ENCODE measurements at regions not wholly inside any gene's neighbourhood (a gene's known extent, or its start where the extent isn't known, plus 50 kb on each side); places are given as distances from the start of the nearest gene placed in this dataset.

DNA sequence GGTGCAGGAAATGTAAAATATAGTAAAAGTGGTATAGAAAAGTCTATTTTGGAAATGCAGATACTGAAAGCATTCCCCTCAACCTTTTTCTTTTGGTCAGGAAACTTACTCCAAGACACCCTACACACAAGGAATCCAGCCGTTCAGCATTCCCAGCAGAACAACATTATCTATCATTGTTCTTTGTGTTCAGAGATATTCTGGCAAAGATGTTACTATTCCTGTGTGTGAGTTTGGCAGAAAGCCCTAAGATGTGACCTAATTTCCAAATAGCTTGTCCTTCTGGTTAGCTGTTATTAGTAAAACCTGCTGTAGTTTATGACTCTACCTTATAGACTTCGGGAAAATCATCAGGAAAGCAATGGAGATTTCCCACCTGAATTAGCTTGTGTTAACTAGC, 78.1 kb upstream of the PELI1 start:
- no peak for DNase-seq

DNA sequence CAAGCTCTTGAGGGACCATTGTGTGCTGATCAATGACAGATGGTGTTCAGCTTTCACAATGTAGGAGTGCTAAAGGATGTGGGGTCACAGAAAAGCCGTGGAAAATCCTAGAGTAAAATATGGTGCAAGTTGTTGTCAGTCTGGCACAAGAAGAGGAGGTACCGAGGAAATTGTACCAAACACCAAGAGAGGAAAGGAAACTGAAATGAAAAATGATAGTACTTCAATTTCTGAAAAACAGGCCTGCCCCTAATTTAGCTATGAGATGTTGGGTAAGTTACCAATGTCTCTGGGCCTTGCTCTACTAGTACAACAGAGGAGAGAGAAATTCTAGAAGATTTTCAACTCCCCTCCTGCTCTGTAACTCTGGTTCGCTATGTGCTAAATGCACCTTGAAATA, 78.8 kb upstream of the PELI1 start:
- DNase-seq = no peak

- no peak for DNase-seq
Measured at GRCh38 chr2:64225491-64225890, 81.3 kb upstream of the PELI1 start.

DNA sequence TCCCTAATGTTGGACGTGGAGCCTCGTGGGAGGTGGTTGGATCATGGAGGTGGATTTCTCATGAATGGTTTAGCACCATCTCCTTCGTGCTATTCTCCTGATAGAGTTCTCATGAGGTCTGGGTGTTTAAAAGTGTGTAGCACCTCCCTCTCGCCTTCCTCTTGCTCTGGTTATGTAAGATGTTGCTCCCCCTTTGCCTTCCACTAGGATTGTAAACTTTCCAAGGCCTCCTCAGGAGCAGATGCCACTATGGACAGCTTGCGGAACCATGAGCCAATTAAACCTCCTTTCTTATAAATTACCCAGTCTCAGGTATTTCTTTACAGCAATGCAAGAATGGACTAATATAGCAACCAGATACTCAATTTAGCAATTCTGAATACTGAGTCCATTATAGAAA, 82.4 kb upstream of the PELI1 start:
- DNase-seq = no peak

GRCh38 chr2:64227603-64228125, 83.4 kb upstream of the PELI1 start:
- DNase-seq = no peak

- peak; percentile 77 for DNase-seq
Measured at GRCh38 chr2:64228126-64228678, 84.0 kb upstream of the PELI1 start.

DNA sequence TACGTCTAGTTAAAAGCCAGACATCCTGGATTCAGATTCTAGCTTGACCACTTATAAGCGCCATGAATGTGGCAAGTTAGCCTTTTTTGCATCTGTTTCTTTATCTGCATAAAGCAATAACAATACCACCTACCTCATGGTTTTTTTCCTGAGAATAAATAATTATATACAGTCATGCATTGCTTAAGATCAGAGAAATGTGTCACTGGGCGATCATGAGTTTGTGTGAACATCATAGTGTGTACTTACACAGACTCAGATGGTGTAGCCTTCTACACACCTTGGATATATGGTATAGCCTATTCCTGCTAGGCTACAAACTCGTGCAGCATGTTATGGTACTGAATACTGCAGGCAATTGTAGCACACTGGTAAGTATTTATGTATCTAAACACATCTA, 84.7 kb upstream of the PELI1 start:
- DNase-seq = no peak

- no peak for DNase-seq
Measured at GRCh38 chr2:64230540-64230939, 86.3 kb upstream of the PELI1 start.

DNA sequence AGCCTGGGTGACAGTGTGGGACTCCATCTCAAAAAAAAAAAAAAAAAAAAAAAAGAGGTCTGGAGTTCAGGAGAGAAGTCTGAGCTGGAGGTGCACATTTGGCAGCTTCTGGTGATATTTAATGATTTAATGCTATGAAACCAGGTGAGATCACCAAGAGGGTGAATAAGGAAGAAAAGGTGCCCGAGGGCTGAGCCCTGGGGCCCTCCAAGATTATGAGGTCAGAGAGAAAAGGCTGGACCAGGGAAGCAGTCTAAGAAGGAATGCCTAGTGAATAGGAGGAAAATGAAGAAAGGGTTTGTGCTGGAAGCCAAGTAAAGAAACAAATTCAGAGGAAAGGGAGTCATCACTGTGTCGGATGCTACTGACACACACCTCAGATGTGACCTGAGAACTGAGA, 88.0 kb upstream of the PELI1 start:
- no peak for DNase-seq

- DNase-seq = no peak
Measured at GRCh38 chr2:64233376-64233922, 89.2 kb upstream of the PELI1 start.

DNA sequence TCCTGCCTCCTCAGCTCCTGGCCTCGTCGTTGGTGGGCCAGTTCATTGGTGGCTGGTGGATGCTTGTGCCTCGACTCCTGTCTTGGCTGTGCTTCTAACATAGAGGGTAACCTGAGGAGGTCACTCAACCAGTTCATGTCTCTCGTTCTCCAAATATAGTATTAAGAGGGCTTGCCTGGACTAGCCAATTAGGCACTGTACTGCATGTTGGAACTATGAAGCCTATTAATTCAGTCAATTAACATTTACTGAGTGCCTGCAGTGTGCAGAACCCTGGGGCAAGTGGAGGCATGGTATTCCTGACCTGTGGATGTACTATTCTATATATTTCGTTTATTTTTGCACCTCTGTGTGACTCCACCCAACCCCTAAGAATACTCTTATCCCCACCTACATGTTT, 89.9 kb upstream of the PELI1 start:
- peak; percentile 17 for DNase-seq

- no peak for DNase-seq
Measured at GRCh38 chr2:64234785-64235184, 90.6 kb upstream of the PELI1 start.

- DNase-seq = no peak
Measured at GRCh38 chr2:64237266-64237665, 93.0 kb upstream of the PELI1 start.

DNA sequence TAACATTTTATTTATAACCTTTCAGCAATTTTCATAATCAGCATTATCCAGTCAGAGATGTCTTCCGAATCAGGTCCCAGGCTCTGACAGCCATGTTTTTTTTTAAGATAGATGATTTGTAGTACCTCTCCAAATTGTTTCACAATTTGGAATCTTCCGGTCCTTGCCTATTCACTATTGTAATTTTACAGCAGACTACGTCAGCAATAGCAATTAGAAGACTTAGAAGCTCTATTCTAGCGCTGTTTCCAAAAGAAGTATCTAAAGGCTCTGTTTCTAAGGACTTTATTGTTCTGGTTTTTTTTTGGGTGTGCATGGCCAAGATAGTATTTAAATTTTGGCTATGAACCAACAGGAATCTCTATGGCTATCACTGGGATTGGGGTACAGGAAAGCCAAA, 94.6 kb upstream of the PELI1 start:
- DNase-seq = no peak

DNA sequence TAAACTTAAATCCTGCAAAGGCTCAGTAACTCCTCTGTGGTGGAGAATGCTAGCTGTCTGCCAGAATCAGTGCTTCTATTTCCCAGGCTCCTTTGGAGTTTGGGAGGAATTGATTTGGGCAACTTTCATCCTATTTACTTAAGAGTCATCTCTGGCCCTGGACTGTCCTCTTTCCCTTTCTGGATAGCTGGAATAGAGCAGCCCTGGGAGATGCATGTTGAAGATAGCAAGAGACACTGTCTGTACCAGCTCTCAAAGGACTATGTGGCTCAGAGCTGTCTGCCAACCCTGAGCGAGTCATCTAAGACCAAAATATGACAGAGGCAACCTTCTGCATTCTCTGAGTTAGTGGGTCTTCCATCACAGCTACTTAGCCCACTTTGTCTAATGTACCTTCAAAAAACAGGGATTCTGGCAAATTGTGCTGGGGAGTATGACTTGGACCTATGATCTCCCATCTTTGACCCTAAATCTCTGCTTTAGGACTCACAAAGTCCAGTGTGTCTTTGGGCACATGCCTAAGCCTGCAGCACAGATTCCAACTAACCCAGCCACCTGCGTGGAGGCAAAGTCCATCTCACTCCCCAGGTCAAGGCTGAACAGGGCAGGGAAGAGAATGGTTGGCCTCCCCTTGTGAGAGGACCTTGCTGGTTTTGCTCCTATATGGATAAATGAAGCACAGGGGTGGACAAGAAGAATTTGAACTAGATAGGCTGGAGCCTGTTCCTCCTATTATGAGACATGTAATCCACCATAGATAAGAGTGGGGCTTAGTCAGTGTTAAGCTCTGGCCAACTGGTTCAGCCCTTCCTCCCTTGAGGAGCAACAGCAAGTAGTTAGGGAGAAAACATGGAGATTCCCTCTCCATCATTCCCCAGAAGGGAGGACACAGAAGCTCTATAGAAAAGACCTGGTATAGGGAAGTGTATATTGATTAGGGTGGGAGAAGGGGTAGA, 99.1 kb upstream of the PELI1 start:
- no peak for DNase-seq

- no peak for DNase-seq
Measured at GRCh38 chr2:64244037-64244416, 99.8 kb upstream of the PELI1 start.

DNA sequence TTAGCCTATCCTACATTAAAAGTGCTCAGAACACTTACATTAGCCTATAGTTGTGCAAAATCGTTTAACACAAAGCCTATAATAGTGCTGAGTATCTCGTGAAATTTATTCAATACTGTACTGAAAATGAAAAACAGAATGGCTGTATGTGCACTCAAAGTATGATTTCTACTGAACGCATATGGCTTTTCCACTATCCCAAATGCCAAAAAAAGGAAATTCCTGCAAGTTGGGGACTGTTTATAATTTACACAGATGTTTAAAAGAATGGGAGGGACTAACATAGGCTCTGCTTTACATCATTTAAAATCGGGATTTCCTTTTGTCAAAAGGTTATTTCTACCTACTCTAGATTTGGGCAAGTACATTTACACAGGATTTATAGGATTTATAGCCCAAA, 101.4 kb upstream of the PELI1 start:
- DNase-seq = no peak

- DNase-seq = no peak
Measured at GRCh38 chr2:64246962-64247361, 102.7 kb upstream of the PELI1 start.

- no peak for DNase-seq
Measured at GRCh38 chr2:64249426-64249825, 105.2 kb upstream of the PELI1 start.

- no peak for DNase-seq
Measured at GRCh38 chr2:64250063-64250462, 105.8 kb upstream of the PELI1 start.

DNA sequence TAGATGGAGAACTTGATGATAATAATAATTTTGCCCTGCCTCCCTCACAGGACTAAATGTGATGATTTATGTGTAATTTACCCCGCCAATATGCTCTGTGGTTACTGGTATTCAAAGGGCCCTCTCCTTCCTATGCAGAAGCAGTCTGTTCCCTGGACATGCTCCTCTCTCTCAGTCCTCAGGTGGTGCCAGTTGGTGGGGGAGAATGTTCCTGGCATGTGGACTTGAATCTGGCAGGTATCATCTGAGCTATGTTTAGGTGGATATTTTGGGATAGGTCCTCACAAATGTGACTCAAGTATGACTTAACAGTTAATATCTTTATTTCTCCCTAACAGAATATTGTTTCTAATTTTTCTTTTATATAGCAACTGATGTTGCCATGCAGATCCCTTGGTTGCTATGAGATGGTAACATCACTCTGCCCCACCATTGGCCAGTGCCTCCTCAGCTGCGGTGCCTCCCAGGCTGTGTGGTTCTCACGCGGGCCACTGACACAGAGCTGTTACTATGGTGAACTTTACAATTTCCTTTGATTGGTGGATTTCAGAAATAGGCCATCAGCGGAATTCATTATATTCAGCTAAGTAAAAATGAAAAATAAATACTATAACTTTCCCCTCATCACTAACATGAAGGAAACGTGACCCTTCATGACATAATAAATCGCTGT, 106.7 kb upstream of the PELI1 start:
- no peak for DNase-seq

DNA sequence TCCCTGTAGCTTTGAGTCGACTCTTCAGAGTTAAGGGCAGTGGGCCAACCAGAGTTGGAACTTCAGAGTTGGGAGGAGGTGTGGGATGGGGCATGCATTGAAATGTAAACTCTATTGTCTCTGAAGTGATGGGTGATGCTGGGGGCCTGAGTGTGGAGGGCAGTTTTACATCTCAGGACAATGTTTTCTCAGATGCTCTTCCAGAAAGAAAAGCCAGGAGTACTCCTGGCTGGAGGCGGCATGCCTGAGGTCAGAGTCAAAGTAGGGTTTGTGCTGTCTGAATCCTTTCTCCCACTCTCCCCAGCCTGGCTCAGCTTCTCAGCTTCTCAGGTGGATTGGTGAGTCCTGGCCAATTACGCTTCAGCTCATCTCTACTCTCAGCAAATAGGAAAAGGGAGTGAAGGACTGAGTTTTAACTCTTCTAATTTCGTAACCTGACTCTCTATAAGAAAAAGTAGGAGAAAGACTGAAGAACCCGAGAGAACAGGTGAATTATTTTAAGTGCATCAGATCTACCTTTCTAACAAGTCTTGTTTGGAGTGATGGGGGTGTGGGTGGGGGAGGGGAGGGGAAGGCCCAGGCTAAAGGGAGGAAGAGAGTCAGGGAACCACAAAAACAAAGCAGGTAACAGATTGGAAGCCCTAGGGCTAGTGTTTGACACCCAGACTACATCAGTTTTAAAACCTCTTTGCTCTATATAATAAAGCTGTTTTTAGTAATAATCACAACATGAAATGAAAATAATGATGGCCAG, 107.5 kb upstream of the PELI1 start:
- DNase-seq = no peak
